SW 1271 (cell line): ENCODE measurements at regions not wholly inside any gene's neighbourhood (a gene's known extent, or its start where the extent isn't known, plus 50 kb on each side); places are given as distances from the start of the nearest gene placed in this dataset.

ENCODE experiments used
- DNase-seq, 2 experiments: peaks; one replicate each; lab custom pipeline; 2025; lab: John Stamatoyannopoulos, UW

GRCh38 chr13:23488442-23488841, 54.9 kb upstream of the SACS start:
- DNase-seq: no peak

- DNase-seq: no peak
These were observed 62.8 kb upstream of the SACS start for GRCh38 chr13:23496255-23496654.

- no peak for DNase-seq
These were observed 63.7 kb upstream of the SACS start for GRCh38 chr13:23497191-23497590.

- no peak for DNase-seq
These were observed 67.3 kb upstream of the SACS start for GRCh38 chr13:23500849-23501248.

GRCh38 chr13:23504180-23504579, 66.0 kb upstream of the TNFRSF19 start:
- DNase-seq: no peak

- DNase-seq: no peak
These were observed 65.2 kb upstream of the TNFRSF19 start for GRCh38 chr13:23505007-23505406.

- DNase-seq: no peak
These were observed 64.0 kb upstream of the TNFRSF19 start for GRCh38 chr13:23506071-23506806.

GRCh38 chr13:23506807-23507291, 63.4 kb upstream of the TNFRSF19 start:
- no peak for DNase-seq

GRCh38 chr13:23509781-23510543, 60.2 kb upstream of the TNFRSF19 start:
- DNase-seq: no peak

- no peak for DNase-seq
These were observed 59.7 kb upstream of the TNFRSF19 start for GRCh38 chr13:23510544-23510916.

GRCh38 chr13:23510979-23511735, 59.1 kb upstream of the TNFRSF19 start:
- DNase-seq: peak in 1 of 2 experiments; percentile 4

GRCh38 chr13:23512762-23513395, 57.3 kb upstream of the TNFRSF19 start:
- DNase-seq: no peak

- no peak for DNase-seq
These were observed 56.8 kb upstream of the TNFRSF19 start for GRCh38 chr13:23513455-23513854.

GRCh38 chr13:23514076-23514475, 56.1 kb upstream of the TNFRSF19 start:
- DNase-seq: no peak

- DNase-seq: no peak
These were observed 55.1 kb upstream of the TNFRSF19 start for GRCh38 chr13:23515116-23515515.

GRCh38 chr13:23516190-23516589, 54.0 kb upstream of the TNFRSF19 start:
- DNase-seq: no peak

- no peak for DNase-seq
These were observed 53.5 kb upstream of the TNFRSF19 start for GRCh38 chr13:23516702-23517101.

GRCh38 chr13:23518231-23518630, 52.0 kb upstream of the TNFRSF19 start:
- DNase-seq: no peak
